GM18511 (cell line): ENCODE measurements at regions not wholly inside any gene's neighbourhood (a gene's known extent, or its start where the extent isn't known, plus 50 kb on each side); places are given as distances from the start of the nearest gene placed in this dataset.
"Not testable (repeated sequence)": the region's sequence is repeated elsewhere in the genome, so short reads cannot be mapped to it uniquely, and the experiment has no call there.

Experiments
- ATAC-seq: cut with Tn5 transposase; IDR thresholded peaks from one replicate; pipeline ENCODE4 v1.9.1; 2021; ENCODE audit warnings: mild to moderate bottlenecking, moderate library complexity; ENCODE audit not compliant: unreplicated experiment

GRCh38 chr1:221602830-221603229 lies 139.1 kb downstream of the DUSP10 start:
- ATAC-seq = no peak

- not testable (repeated sequence) for ATAC-seq
Measured at GRCh38 chr1:221604390-221604789, 137.5 kb downstream of the DUSP10 start.

GRCh38 chr1:221604948-221605347 lies 136.9 kb downstream of the DUSP10 start:
- no peak for ATAC-seq

- no peak for ATAC-seq
Measured at GRCh38 chr1:221605569-221605968, 136.3 kb downstream of the DUSP10 start.

- ATAC-seq = no peak
Measured at GRCh38 chr1:221606256-221606655, 135.6 kb downstream of the DUSP10 start.

- ATAC-seq = no peak
Measured at GRCh38 chr1:221608835-221609320, 133.0 kb downstream of the DUSP10 start.

GRCh38 chr1:221611656-221612046 lies 130.2 kb downstream of the DUSP10 start:
- ATAC-seq = no peak

GRCh38 chr1:221612047-221612777 lies 129.7 kb downstream of the DUSP10 start:
- ATAC-seq = no peak

- no peak for ATAC-seq
Measured at GRCh38 chr1:221620437-221621384, 121.2 kb downstream of the DUSP10 start.

GRCh38 chr1:221621683-221622082 lies 120.2 kb downstream of the DUSP10 start:
- no peak for ATAC-seq

- ATAC-seq = no peak
Measured at GRCh38 chr1:221622389-221622788, 119.5 kb downstream of the DUSP10 start.

GRCh38 chr1:221625026-221625425 lies 116.9 kb downstream of the DUSP10 start:
- ATAC-seq = no peak

GRCh38 chr1:221626041-221626440 lies 115.8 kb downstream of the DUSP10 start:
- no peak for ATAC-seq

GRCh38 chr1:221630236-221630635 lies 111.7 kb downstream of the DUSP10 start:
- ATAC-seq = no peak

- no peak for ATAC-seq
Measured at GRCh38 chr1:221631556-221631955, 110.3 kb downstream of the DUSP10 start.

GRCh38 chr1:221632072-221632471 lies 109.8 kb downstream of the DUSP10 start:
- ATAC-seq = no peak

- ATAC-seq = no peak
Measured at GRCh38 chr1:221633841-221634409, 108.0 kb downstream of the DUSP10 start.

- no peak for ATAC-seq
Measured at GRCh38 chr1:221634606-221635005, 107.3 kb downstream of the DUSP10 start.

- no peak for ATAC-seq
Measured at GRCh38 chr1:221635305-221635704, 106.6 kb downstream of the DUSP10 start.

- no peak for ATAC-seq
Measured at GRCh38 chr1:221636096-221636495, 105.8 kb downstream of the DUSP10 start.

GRCh38 chr1:221636967-221637366 lies 104.9 kb downstream of the DUSP10 start:
- ATAC-seq = no peak
